Activated naive CD4-positive, alpha-beta T cell treated with anti-CD3 and anti-CD28 coated beads, Interleukin-2, amount 50 U/mL, for 16 hours (primary cell): ENCODE measurements at regions not wholly inside any gene's neighbourhood (a gene's known extent, or its start where the extent isn't known, plus 50 kb on each side); places are given as distances from the start of the nearest gene placed in this dataset.

ENCODE experiments used
- DNase-seq: peaks from one replicate; pipeline ENCODE4 v3.0.0-alpha.2; 2020

GRCh38 chr20:60214901-60215815, 256.9 kb downstream of the CDH26 start:
- DNase-seq: no peak

- no peak for DNase-seq
Measured at GRCh38 chr20:60215816-60216730, 257.9 kb downstream of the CDH26 start.

DNA sequence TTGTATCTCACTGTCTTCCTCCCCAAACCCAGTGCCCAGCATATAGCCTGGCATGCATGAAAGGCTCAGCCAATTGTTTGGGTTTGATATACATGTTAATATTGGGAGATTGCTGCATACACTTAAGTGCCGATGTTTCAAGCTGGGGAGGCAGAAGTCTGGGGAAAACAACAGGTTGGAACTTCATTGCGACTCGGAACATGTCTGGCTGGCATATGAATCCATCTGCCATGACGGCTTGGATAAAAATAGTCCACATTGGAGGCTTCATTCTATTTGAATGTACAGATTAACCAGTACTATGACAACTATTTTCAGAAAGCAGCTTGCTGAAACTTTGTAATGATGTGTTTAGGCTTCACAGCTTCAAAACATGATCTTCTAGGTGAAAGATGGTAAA, 261.0 kb downstream of the CDH26 start:
- DNase-seq: no peak

DNA sequence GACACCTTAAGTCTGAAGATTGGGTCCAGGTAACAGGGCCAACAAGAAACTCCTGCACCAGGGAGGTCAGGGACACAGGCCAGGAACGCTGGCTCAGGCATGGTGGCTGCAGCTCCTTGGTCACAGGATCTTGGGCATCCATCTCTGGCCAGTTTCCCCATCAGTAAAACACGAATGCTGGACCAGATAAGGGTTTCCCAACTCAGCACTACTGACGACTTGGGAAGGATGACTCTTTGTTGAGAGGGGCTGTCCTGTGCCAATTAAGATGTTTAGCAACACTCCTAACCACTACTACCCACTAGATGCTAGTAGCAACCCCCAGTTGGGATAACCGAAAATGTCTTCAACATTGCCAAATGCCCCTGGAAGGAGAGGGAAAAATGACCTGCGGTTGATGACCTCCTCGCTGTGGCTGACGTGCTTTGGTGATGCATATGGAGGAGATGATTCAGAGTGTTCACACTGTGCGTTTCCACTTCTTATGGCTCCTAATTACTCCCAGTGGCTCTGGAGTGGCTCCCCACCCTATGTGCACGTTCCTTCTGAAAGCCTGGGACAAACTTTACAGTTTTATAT, 261.9 kb downstream of the CDH26 start:
- no peak for DNase-seq

- DNase-seq: no peak
Measured at GRCh38 chr20:60220706-60221105, 262.5 kb downstream of the CDH26 start.

DNA sequence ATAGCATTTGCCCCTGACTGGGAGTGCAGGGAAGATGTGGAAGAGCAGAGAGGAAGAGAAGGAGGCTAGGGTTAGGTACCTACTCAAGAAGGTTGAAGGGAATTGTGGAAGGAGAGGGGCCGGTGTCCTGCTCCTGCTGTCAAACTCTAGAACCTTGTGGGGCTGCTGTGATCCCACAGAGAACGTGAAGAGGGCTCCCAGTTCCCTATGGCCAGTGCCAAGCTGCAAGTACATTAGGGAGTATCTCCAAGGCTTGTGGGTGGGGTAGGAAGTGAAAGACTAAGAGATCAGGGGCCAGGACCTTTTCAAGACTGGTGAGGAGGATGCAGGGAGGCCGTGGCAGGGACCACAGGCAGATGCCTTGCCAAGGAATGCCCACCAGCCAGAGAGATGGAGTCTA, 263.4 kb downstream of the CDH26 start:
- no peak for DNase-seq

DNA sequence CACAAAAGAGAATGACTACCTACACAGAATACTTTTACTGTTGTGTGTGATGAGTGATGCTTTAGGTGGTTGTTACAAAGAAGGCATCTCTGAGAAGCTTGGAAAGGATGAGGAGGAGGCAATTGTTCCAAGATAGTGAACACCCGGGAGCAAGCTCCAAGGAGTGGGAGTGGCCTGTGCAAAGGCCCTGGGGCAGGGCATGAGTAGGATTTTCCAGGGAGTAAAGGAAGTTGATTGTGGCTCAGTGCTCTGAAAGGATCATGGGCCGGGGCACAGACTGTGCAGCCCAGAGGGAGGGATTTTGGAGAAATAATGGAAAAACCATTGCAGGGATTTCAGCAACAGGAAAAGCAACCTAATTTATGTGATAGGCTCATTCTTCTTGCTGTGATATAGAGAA, 264.3 kb downstream of the CDH26 start:
- no peak for DNase-seq

- no peak for DNase-seq
Measured at GRCh38 chr20:60223174-60223573, 265.0 kb downstream of the CDH26 start.

GRCh38 chr20:60224914-60225313, 266.7 kb downstream of the CDH26 start:
- no peak for DNase-seq

GRCh38 chr20:60228255-60228654, 270.0 kb downstream of the CDH26 start:
- DNase-seq: no peak

GRCh38 chr20:60232380-60232779, 274.2 kb downstream of the CDH26 start:
- DNase-seq: no peak

GRCh38 chr20:60233018-60233630, 274.9 kb downstream of the CDH26 start:
- no peak for DNase-seq

DNA sequence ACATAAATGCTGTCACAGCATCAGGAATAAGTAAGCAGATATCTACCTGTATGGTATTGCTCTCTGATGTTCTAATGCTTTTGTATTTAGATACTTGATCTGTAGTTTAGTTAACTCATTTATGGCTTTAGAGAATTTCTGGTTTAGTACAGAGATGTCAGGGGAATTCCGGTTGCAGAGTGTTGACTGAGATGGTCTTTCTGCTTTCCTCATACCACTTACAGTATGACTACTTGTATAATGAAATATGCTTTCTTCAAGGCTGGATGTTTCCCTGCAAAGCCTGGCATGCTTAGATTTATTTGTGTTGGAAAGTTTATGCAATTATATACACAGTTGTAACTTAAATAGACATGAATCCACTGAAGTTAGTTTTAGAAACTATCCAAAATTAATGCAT, 278.4 kb downstream of the CDH26 start:
- DNase-seq: no peak

- no peak for DNase-seq
Measured at GRCh38 chr20:60237981-60238380, 279.8 kb downstream of the CDH26 start.

DNA sequence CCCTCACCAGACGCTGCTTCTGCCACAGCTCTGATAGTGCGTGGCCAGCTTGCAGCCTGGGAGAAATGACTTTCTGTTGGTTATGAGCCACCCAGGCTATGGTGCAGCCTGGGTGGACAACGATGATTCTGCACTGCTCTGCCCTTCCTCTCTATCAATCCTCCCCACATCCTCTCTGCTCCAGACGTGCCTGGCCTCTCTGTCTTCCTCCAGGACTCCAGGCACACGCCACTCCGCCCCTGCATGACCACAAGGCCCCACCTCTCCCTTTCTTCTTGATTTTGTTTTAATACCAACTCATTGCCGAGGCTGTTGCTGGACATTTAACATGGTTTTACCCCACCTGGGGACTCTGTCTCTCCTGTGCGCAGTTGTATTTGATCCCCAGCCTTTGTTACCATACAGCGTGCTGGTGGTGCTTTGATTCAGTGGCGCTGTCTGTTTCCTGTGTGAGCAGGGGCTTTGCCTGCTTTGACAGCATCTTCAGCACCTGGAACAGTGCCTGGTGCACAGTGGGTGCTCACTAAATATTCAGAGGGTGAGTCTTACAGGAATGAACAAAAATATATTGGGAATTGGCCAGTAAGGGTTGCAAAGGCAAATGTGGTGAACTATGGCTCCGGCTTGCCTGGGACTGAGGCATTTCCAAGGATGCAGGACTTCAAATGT, 280.9 kb downstream of the CDH26 start:
- no peak for DNase-seq

DNA sequence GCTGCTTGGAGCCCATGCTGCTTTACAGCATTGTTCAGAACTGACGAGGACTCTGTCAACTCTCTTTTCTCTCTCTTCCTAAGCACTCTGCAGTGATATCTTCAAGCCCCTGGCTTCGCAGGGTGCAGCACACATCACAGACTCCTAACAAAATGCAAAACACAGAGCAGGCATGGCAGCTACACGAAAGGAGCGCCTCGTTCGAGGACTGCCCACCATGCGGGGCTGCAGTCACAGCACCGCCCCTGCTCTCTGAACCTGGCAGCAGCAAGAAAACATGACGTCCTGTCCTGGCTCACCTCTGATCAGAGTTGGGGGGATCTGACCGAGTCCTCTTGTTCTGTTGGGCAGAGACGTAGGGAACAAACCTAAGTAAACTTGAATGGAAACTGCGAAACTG, 281.7 kb downstream of the CDH26 start:
- no peak for DNase-seq

GRCh38 chr20:60240415-60240814, 282.2 kb downstream of the CDH26 start:
- DNase-seq: no peak

DNA sequence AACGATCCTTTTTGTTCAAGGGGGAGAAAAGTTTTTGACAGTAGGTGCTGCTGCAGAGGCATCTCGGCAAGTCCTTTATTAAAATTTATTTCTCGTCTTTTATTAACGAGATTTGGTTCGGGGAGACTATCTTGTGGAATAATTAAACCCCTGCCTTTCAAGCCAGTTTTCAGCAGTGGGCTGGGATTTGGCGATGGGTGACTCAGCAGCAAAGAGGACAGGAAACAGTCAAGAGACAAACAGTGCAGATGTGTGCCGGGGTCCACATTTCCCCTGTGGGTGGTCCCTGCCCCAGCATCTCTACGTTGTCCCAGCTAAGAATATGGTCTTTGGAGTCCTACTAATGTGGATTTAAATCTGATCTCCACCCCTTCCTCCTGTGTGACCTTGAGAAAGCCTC, 282.8 kb downstream of the CDH26 start:
- no peak for DNase-seq

DNA sequence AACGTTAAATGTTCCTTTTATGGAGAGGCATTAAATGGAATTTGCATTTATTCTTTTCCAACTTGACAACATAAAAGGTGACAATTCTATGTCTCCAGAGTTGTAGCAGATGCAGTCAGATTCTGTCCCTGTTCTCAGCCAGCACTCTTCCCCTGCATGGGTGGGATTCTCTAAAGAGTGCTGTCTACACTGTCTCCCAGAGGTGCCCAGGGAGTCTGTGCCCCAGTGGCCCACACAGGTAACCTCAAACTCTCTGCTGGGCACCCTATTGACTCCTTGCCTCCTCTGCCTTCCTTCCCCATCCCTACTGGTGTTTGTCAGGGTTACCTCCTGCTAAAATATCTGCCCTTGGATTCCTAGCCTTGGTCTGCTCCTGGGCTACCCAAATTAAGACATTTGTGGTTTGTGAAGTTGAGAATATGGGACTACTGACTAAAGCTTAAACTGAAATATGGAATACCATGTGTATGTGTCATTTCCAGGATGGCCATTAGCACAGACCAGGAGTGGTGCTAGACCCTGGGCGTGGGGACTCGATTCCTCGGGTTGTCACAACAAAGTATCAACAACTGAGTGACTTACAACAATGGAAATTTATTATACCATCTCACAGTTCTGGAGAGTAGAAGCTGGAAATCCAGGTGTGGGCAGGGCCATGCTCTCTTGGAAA, 284.7 kb downstream of the CDH26 start:
- DNase-seq: no peak

DNA sequence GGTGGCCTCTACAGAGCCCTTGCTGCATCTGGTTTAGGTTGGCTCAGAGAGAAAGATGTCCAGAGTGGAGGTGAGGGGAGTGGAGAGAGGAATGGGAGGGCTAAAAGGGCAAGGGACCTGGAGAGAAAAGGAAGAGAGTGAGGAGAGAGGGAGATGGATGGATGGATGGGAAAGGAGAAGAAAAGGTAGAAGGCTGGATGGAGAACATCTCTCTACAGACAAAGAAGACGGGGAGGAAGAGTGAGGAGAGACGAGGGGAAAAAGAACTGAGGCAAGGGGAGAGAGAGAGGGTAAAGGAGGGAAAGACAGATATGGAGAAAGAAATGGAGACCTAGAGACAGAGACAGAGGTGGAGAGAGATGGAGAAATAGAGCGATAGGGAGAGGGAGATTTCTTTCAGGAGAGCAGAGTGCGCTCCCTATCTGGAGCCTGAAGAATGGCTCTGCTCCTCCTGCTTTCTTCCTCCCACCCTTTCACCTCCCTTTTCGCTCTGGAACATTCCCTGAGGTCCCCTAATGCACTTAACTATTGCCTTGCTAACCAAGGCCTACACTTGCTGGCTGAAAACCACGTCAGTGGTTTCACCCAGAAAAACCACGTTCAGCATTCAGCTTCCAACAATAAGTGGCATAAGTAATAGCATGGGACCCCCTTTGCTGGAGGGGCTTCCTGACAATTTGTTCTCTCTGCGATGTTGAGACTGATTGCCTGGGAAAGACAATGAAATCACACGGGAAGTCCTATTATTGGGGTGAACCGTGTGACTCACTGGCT, 286.3 kb downstream of the CDH26 start:
- DNase-seq: no peak

DNA sequence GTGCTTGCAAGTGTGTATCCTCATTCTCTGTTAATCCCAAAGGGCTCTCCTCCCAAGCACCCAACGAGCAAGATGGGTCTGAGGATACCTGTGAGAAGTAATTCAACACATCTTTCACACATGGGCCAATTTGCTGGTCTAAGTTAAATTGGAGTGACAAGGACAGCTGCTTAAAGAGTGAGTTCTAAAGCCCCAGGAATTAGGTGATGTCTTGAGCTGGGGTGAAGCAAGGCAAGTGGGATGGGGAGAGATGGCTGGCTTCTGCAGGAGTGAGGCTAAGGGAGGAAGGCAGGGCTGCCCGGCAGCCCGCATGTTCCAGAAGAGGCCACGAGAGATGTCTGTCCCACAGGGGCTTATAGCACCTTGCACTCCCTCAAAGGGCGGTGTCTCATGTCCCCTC, 288.5 kb downstream of the CDH26 start:
- no peak for DNase-seq
